Immature natural killer cell (primary cell): ENCODE measurements at regions not wholly inside any gene's neighbourhood (a gene's known extent, or its start where the extent isn't known, plus 50 kb on each side); places are given as distances from the start of the nearest gene placed in this dataset.
"Not testable (repeated sequence)": the region's sequence is repeated elsewhere in the genome, so short reads cannot be mapped to it uniquely, and the experiment has no call there.

Experiments
- DNase-seq, 3 donors: peaks; one replicate each; pipeline ENCODE4 v3.0.0; 2022; ENCODE audit warnings: mixed read lengths in 1 of 3
- H3K27ac Mint-ChIP-seq, 6 donors: one replicate each; pipeline ENCODE4 v1.8.0; 2020; ENCODE audit warnings: mixed read lengths in 6 of 6, mild to moderate bottlenecking in 5 of 6, inconsistent platforms in 4 of 6, moderate library complexity in 3 of 6
- H3K27me3 Mint-ChIP-seq, 3 donors: one replicate each; pipeline ENCODE4 v1.8.0; 2020 to 2021; ENCODE audit warnings: low read depth in 3 of 3, mild to moderate bottlenecking in 3 of 3, mixed read lengths in 3 of 3, moderate library complexity in 3 of 3, inconsistent platforms in 1 of 3
- H3K36me3 Mint-ChIP-seq, 3 donors: one replicate each; pipeline ENCODE4 v1.8.0; 2020; ENCODE audit warnings: mixed read lengths in 3 of 3, inconsistent platforms in 2 of 3, mild to moderate bottlenecking in 2 of 3
- H3K4me1 Mint-ChIP-seq, 2 donors: one replicate each; pipeline ENCODE4 v1.8.0; 2020; ENCODE audit warnings: inconsistent platforms in 2 of 2, mild to moderate bottlenecking in 2 of 2, mixed read lengths in 2 of 2, moderate library complexity in 1 of 2
- H3K4me3 Mint-ChIP-seq, 5 donors: one replicate each; pipeline ENCODE4 v1.8.0; 2020; ENCODE audit warnings: mild to moderate bottlenecking in 5 of 5, mixed read lengths in 5 of 5, inconsistent platforms in 3 of 5, moderate library complexity in 3 of 5
- H3K9me3 Mint-ChIP-seq, 6 donors: one replicate each; pipeline ENCODE4 v1.8.0; 2020; ENCODE audit warnings: mild to moderate bottlenecking in 6 of 6, mixed read lengths in 6 of 6, inconsistent platforms in 4 of 6, moderate library complexity in 3 of 6

DNA sequence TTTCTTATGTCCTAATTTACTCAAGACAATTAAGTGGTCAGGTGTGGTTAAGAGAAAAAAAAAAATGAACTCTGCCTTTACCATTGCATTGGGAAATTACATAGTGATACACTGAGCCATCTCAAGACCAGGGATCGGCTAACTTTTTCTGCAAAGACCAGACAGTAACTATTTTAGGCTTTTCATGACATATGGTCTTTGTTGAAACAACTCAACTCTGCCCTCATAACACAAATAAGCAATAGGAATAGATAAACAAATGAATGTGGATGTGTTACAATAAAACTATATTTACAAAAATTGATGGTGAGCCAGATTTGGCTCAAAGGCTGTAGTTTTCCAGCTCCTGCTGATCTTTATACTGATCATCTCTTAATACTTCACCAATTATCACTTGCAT, 632.6 kb upstream of the INTU start:
- H3K27ac Mint-ChIP-seq, result no peak overlapping the region
- no peak for DNase-seq
- H3K36me3 Mint-ChIP-seq, result no peaks in the 10 kb centered on the region
- peaks cover 0 to 3% (median 0%) of the 10 kb centered on the region in 3 donors for H3K27me3 Mint-ChIP-seq
- peaks cover 7 to 25% (median 12%) of the 10 kb centered on the region in 6 donors for H3K9me3 Mint-ChIP-seq
- no peaks in the 10 kb centered on the region for H3K4me1 Mint-ChIP-seq
- H3K4me3 Mint-ChIP-seq, result no peak overlapping the region

DNA sequence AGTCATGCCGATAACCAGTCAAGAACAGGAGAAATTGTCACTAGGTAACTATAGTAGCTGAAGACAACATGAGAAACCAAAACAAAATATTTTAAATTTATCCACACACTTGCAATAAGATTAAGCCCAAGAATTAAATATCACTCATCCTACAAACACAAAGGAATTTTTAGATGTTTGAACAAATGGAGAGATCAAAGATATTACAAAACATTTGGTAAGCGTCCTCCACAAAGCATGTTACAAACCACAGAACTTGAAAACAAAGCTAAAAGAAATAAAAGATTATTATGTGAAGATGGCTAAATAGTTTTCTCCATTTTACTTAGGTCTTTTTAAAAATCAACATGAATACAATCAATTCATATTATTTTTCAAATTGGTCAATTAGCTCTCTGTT, 631.9 kb upstream of the INTU start:
- Mint-ChIP-seq H3K4me3 (no peak overlapping the region), H3K4me1 (no peaks in the 10 kb centered on the region), H3K9me3 (peaks cover 7 to 31% (median 14%) of the 10 kb centered on the region in 6 donors), H3K27ac (no peak overlapping the region), H3K36me3 (no peaks in the 10 kb centered on the region), H3K27me3 (peaks cover 0 to 3% (median 0%) of the 10 kb centered on the region in 3 donors)
- no peak for DNase-seq

DNA sequence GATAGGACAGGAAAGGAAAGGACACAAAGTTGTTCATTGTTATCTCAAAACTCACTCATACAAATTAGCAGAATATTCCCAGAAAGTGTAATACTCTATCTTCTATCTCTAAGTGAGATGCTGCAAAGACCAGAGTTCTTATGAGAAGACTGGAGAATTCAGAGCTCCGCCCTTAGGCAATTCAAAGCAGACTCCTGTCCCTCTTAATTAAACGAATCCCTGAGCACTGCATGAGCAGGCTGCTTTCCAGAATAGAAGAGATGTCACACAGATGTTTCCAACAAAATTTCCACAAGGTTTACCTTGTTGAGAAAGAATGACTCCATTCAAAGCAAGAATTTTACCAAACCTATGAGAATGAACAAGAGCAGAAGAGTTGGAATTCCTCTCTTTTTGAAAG, 630.8 kb upstream of the INTU start:
- peaks cover 0 to 3% (median 0%) of the 10 kb centered on the region in 3 donors for H3K27me3 Mint-ChIP-seq
- no peak overlapping the region for H3K27ac Mint-ChIP-seq
- H3K36me3 Mint-ChIP-seq, result no peaks in the 10 kb centered on the region
- peaks cover 7 to 42% (median 14%) of the 10 kb centered on the region in 6 donors for H3K9me3 Mint-ChIP-seq
- H3K4me1 Mint-ChIP-seq, result no peaks in the 10 kb centered on the region
- H3K4me3 Mint-ChIP-seq, result no peak overlapping the region
- no peak for DNase-seq

- Mint-ChIP-seq H3K27me3 (peaks cover 0 to 3% (median 0%) of the 10 kb centered on the region in 3 donors), H3K4me3 (no peak overlapping the region), H3K36me3 (no peaks in the 10 kb centered on the region), H3K4me1 (no peaks in the 10 kb centered on the region), H3K27ac (no peak overlapping the region), H3K9me3 (peaks cover 5 to 44% (median 15%) of the 10 kb centered on the region in 6 donors)
- no peak for DNase-seq
Observed at GRCh38 chr4:127006446-127006877, 626.3 kb upstream of the INTU start.

GRCh38 chr4:127007305-127007704, 625.5 kb upstream of the INTU start:
- Mint-ChIP-seq H3K9me3 (peaks cover 5 to 39% (median 15%) of the 10 kb centered on the region in 6 donors), H3K4me3 (no peak overlapping the region), H3K4me1 (no peaks in the 10 kb centered on the region), H3K27me3 (no peaks in the 10 kb centered on the region), H3K27ac (no peak overlapping the region), H3K36me3 (no peaks in the 10 kb centered on the region)
- no peak for DNase-seq

DNA sequence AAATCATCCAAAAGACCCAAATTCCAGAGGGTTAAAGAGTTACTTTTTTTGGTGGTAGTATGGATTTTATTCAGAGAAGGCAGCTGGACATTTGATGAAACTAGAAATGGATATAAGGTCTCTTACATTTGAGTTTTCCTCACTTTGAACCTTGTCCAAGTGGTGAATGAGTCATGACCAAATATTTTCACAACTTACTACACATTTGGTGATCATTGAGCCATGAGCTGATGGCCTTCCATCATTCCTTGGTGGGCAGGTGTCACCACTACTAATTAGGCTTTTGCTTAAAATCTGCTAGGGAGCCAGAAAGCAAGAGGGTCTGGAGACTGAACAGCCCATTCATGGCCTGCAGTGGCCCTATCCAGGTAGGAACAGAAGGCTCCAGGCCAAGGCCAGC, 620.2 kb upstream of the INTU start:
- no peak overlapping the region for H3K27ac Mint-ChIP-seq
- DNase-seq, result no peak
- peaks cover 4 to 19% (median 12%) of the 10 kb centered on the region in 6 donors for H3K9me3 Mint-ChIP-seq
- H3K27me3 Mint-ChIP-seq, result no peaks in the 10 kb centered on the region
- no peak overlapping the region for H3K4me3 Mint-ChIP-seq
- no peaks in the 10 kb centered on the region for H3K4me1 Mint-ChIP-seq
- H3K36me3 Mint-ChIP-seq, result no peaks in the 10 kb centered on the region

DNA sequence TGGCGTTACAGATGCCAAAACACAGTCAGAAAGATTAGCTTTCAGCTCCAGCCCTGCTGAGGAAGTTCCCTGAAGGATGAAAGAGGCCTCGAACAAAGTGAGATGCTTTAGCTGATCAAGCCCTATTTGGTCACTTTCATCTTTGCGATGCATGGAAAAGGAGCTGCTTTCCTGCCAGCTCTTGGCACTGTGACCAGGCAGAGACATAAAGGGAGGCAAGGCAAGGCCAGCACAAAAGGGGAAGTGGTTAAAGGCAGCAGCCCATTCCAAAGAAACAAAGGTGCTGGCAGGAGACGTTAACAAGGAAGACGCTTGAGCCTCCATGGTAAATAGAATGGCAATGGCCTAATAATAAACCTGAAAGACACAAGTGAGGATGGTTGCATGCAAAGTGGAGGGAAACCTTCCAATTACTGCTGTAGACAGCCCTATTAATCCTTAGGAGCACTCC, 617.1 kb upstream of the INTU start:
- Mint-ChIP-seq H3K36me3 (no peaks in the 10 kb centered on the region), H3K4me3 (no peak overlapping the region), H3K27ac (no peak overlapping the region), H3K9me3 (peaks cover 1 to 12% (median 5%) of the 10 kb centered on the region in 6 donors), H3K4me1 (no peaks in the 10 kb centered on the region), H3K27me3 (no peaks in the 10 kb centered on the region)
- no peak for DNase-seq

- Mint-ChIP-seq H3K9me3 (peaks cover 1 to 11% (median 5%) of the 10 kb centered on the region in 6 donors), H3K27me3 (no peaks in the 10 kb centered on the region), H3K36me3 (no peaks in the 10 kb centered on the region), H3K27ac (no peak overlapping the region), H3K4me3 (no peak overlapping the region), H3K4me1 (no peaks in the 10 kb centered on the region)
- no peak for DNase-seq
Observed at GRCh38 chr4:127018381-127018780, 614.4 kb upstream of the INTU start.

GRCh38 chr4:127020831-127021230, 611.9 kb upstream of the INTU start:
- H3K36me3 Mint-ChIP-seq, H3K4me1 Mint-ChIP-seq, H3K4me3 Mint-ChIP-seq, H3K27ac Mint-ChIP-seq, H3K27me3 Mint-ChIP-seq, DNase-seq, H3K9me3 Mint-ChIP-seq: not testable (repeated sequence)

- Mint-ChIP-seq H3K4me3 (no peak overlapping the region), H3K27me3 (peaks cover 0 to 5% (median 2%) of the 10 kb centered on the region in 3 donors), H3K27ac (no peak overlapping the region), H3K4me1 (no peaks in the 10 kb centered on the region), H3K9me3 (peaks cover 3 to 44% (median 21%) of the 10 kb centered on the region in 6 donors), H3K36me3 (no peaks in the 10 kb centered on the region)
- DNase-seq, result no peak
Observed at GRCh38 chr4:127036296-127036695, 596.5 kb upstream of the INTU start.

GRCh38 chr4:127045861-127046260, 586.9 kb upstream of the INTU start:
- DNase-seq, result no peak
- H3K9me3 Mint-ChIP-seq, result peaks cover 2 to 31% (median 9%) of the 10 kb centered on the region in 6 donors
- no peaks in the 10 kb centered on the region for H3K27me3 Mint-ChIP-seq
- no peaks in the 10 kb centered on the region for H3K4me1 Mint-ChIP-seq
- no peak overlapping the region for H3K27ac Mint-ChIP-seq
- no peaks in the 10 kb centered on the region for H3K36me3 Mint-ChIP-seq
- no peak overlapping the region for H3K4me3 Mint-ChIP-seq

DNA sequence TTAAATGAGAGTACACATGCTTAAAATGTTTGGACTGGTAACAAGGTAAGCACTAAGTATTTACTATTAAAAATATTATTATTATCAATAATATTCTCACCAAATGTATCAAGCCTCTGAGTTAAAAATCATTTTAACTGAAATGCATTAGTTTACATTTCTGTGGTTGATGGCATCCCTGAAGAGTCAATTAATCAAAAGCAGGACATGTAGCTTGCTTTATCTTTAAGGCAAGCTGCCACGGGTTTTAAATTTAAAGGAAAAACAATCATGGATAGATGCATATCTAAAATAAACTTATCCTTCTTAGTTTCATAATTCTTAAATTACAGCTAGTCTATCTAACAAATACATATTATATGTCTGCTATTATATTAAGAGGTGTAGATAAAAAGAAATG, 584.8 kb upstream of the INTU start:
- Mint-ChIP-seq H3K4me3 (no peak overlapping the region), H3K36me3 (no peaks in the 10 kb centered on the region), H3K27ac (no peak overlapping the region), H3K9me3 (peaks cover 6 to 32% (median 10%) of the 10 kb centered on the region in 6 donors), H3K4me1 (no peaks in the 10 kb centered on the region), H3K27me3 (no peaks in the 10 kb centered on the region)
- DNase-seq, result no peak

DNA sequence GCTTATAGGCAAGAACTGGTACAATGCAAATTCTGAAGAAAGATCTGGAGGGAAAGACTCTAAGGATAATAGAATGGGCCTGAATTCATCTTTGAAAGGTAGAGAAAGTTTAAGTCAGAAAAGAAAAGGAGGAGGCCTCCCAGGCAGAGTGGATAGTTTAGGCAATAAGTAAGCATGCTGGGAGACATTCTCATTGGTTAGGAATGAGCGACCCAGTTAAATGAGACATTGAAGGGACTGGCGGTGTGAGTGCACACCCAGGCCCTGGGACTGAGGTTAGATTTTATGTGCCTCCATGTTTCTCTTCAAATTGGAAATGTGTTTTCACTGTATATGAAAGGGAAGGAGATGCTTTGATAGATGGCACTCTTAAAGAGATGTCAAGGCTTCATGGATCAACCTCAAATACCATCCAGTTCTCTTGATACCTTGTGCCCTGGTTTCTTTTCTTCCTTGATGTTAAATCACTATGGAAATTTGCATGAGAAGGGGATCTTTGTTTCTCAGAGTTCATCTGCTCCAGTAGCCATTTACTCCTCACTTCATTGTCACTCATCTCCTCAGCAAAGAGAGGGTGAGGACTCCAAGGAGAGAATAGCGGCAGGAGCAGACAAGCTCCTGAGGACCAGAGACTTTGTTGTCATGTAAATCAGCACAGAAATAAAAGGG, 584.2 kb upstream of the INTU start:
- Mint-ChIP-seq H3K27me3 (no peaks in the 10 kb centered on the region), H3K4me3 (no peak overlapping the region), H3K27ac (no peak overlapping the region), H3K4me1 (no peaks in the 10 kb centered on the region), H3K36me3 (no peaks in the 10 kb centered on the region), H3K9me3 (peaks cover 6 to 32% (median 13%) of the 10 kb centered on the region in 6 donors)
- no peak for DNase-seq

GRCh38 chr4:127049526-127049925, 583.2 kb upstream of the INTU start:
- peaks cover 6 to 32% (median 12%) of the 10 kb centered on the region in 6 donors for H3K9me3 Mint-ChIP-seq
- H3K4me1 Mint-ChIP-seq, result no peaks in the 10 kb centered on the region

DNA sequence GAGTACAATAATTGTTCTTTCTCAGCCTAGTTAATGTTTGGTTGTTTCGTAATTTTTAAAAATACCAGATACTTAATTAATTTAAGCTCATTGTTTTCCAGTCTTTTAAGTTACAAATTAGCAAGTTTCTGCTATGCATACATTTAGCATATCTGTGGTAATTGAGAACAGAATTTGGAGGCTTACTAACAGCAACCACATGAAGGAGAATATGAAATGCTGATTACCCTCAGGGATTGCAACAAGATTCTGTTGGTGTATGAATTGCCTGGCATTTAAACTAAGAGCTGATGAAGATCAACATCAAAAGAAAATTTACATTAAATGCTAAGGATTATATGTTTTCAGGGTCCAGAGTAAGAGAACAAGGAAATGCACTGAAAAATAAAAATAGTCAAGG, 580.0 kb upstream of the INTU start:
- peaks cover 0 to 5% (median 0%) of the 10 kb centered on the region in 3 donors for H3K36me3 Mint-ChIP-seq
- H3K27me3 Mint-ChIP-seq, result no peaks in the 10 kb centered on the region
- no peak overlapping the region for H3K4me3 Mint-ChIP-seq
- DNase-seq, result no peak
- no peak overlapping the region for H3K27ac Mint-ChIP-seq
- H3K4me1 Mint-ChIP-seq, result no peaks in the 10 kb centered on the region
- H3K9me3 Mint-ChIP-seq, result peaks cover 7 to 34% (median 24%) of the 10 kb centered on the region in 6 donors

More at GRCh38 chr4:127049526-127049925, 583.2 kb upstream of the INTU start:
- H3K27ac Mint-ChIP-seq, result no peak overlapping the region
- DNase-seq, result no peak
- no peaks in the 10 kb centered on the region for H3K27me3 Mint-ChIP-seq
- no peak overlapping the region for H3K4me3 Mint-ChIP-seq
- no peaks in the 10 kb centered on the region for H3K36me3 Mint-ChIP-seq
